ENCODE measurements at regions not wholly inside any gene's neighbourhood (a gene's known extent, or its start where the extent isn't known, plus 50 kb on each side); places are given as distances from the start of the nearest gene placed in this dataset.

DNA sequence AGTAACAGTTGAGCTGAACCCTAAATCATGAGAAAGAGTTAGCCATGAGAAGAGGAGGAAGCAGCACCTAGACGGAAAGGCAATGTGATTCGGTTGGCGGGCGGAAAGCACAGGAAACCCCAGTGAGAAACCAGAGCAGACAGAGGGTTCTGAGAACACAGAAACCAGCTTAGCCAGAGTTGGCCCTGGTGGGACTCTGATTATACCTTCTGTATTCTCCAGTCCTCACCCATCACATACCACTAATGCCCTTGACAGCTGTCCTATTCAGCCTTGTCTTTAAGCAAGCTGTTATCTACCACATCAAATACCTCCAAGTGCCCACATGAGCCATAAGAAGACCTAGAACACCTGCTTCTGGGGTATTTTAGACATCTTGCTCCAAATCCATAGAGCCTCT is 58.9 kb upstream of the LRRC1 start:
- Histone ChIP-seq H2AFZ (ENCODE audit: low read depth, low read length) (no peak overlapping the region), H3K36me3 (ENCODE audit: control insufficient read depth in 2 of 2, extremely low read depth in 1 of 2, insufficient read depth in 2 of 2, low read length in 2 of 2) (no peaks in the 10 kb centered on the region), H3K4me2 (ENCODE audit: insufficient read depth, low read length) (no peak overlapping the region), H3K4me3 (replicated peaks in 1 of 3; ENCODE audit: insufficient read depth in 1 of 3, low read depth in 1 of 3, low read length in 3 of 3) (no peak overlapping the region), H3K9ac (replicated peaks; ENCODE audit: extremely low read depth, insufficient read depth, low read length) (no peak overlapping the region), H3K9me1 (replicated peaks; ENCODE audit: control insufficient read depth, extremely low read depth, insufficient read depth, low read length) (no peaks in the 10 kb centered on the region), H3K9me3 (replicated peaks; ENCODE audit: control insufficient read depth, insufficient read depth, low read length) (no peaks in the 10 kb centered on the region), H3K27ac (ENCODE audit: insufficient read depth, low read depth, low read length) (no peak overlapping the region), H3K4me1 (ENCODE audit: control insufficient read depth, extremely low read depth, insufficient read depth, low read length) (peaks cover 40% of the 10 kb centered on the region), H3K79me2 (ENCODE audit: control insufficient read depth, insufficient read depth, low read length) (no peaks in the 10 kb centered on the region), H4K20me1 (replicated peaks; ENCODE audit: control insufficient read depth, extremely low read depth, insufficient read depth, low read length) (no peaks in the 10 kb centered on the region), H3K27me3 (ENCODE audit: control insufficient read depth in 2 of 2, insufficient read depth in 2 of 2, low read length in 2 of 2) (no peaks in the 10 kb centered on the region)
- no peak for TF ChIP-seq GATA2 (IDR thresholded peaks at IDR 0.05; ENCODE audit: insufficient read depth, insufficient read length, low read depth, low read length)
- TF ChIP-seq MYC (IDR thresholded peaks at IDR 0.05; ENCODE audit: low read depth, low read length): no peak
- TF ChIP-seq JUN (IDR thresholded peaks at IDR 0.05; ENCODE audit: borderline replicate concordance, insufficient read depth, insufficient read length, low read depth): no peak
- TF ChIP-seq EZH2 (IDR thresholded peaks at IDR 0.05; ENCODE audit: borderline replicate concordance, low read depth, low read length, severe bottlenecking): no peak
- no peak for TF ChIP-seq FOS (IDR thresholded peaks at IDR 0.05; ENCODE audit: borderline replicate concordance, insufficient read depth, low read length)
- TF ChIP-seq POLR2AphosphoS5 (IDR thresholded peaks at IDR 0.05; ENCODE audit: insufficient read depth, low read depth, low read length): no peak
- intact Hi-C loops (cut with micrococcal nuclease) (loop anchor here (2.0 kb wide), 2 partner anchors 17 to 191 kb away; partner anchors contain the start of gene GCLC), dilution Hi-C loops (cut with MboI; ENCODE audit: extremely low pct_ligation_motif_present, low sequenced_read_pairs) (no loop called here)
- FAIRE-seq (no peak), DNase-seq (ENCODE audit: low read depth, low spot score) (no peak)
- CTCF ChIA-PET: interaction anchor here (1.0 to 9.1 kb wide), 5 partner anchors 17 to 221 kb away, joined by 3 to 291 read pairs (median 20); partner anchors contain the start of gene LRRC1
- POLR2A ChIA-PET: no interaction called here
- BruUV-seq (replicated peaks): no TSS peak
